ENCODE measurements at regions not wholly inside any gene's neighbourhood (a gene's known extent, or its start where the extent isn't known, plus 50 kb on each side); places are given as distances from the start of the nearest gene placed in this dataset.

DNA sequence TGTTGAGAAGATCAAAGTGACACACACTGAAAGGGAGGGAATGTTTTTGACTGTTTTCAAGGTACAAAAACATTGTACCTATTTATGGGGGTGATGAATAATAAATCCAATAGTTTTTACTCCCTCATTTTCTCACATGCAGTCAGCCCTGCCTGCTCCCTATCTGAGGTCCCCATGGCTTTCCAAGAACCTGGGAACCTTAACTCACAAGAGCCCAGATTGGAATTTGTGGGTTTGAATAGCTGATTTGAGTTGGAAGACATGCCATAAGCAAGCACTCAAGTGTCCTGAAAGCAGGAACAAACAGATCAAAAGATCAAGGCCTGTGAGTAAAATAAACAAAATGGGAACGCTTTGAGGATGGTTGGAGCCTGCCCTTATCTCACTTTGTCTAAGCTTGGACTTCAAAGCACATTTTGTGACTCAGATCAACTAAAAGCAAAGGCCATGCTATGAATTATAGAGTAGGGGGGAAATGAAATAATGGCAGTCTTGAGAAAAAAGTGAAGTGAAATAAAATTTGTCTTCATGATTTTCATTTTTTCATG, 136.6 kb downstream of the LYPLAL1 start:
- TF ChIP-seq, protein P1, sequence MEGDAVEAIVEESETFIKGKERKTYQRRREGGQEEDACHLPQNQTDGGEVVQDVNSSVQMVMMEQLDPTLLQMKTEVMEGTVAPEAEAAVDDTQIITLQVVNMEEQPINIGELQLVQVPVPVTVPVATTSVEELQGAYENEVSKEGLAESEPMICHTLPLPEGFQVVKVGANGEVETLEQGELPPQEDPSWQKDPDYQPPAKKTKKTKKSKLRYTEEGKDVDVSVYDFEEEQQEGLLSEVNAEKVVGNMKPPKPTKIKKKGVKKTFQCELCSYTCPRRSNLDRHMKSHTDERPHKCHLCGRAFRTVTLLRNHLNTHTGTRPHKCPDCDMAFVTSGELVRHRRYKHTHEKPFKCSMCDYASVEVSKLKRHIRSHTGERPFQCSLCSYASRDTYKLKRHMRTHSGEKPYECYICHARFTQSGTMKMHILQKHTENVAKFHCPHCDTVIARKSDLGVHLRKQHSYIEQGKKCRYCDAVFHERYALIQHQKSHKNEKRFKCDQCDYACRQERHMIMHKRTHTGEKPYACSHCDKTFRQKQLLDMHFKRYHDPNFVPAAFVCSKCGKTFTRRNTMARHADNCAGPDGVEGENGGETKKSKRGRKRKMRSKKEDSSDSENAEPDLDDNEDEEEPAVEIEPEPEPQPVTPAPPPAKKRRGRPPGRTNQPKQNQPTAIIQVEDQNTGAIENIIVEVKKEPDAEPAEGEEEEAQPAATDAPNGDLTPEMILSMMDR (IDR thresholded peaks at IDR 0.05; ENCODE audit: insufficient read depth, low read depth, low read length): no peak
- ChIA-PET POLR2A (no interaction called here), CTCF (no interaction called here)
- Histone ChIP-seq H3K4me3 (ENCODE audit: low read depth, low read length) (no peak overlapping the region), H3K36me3 (ENCODE audit: control insufficient read depth, insufficient read depth, low read length) (no peaks in the 10 kb centered on the region), H3K27me3 (ENCODE audit: control insufficient read depth, insufficient read depth, low read length) (peaks cover 2% of the 10 kb centered on the region)
- no peak for DNase-seq (ENCODE audit: low read depth)

DNA sequence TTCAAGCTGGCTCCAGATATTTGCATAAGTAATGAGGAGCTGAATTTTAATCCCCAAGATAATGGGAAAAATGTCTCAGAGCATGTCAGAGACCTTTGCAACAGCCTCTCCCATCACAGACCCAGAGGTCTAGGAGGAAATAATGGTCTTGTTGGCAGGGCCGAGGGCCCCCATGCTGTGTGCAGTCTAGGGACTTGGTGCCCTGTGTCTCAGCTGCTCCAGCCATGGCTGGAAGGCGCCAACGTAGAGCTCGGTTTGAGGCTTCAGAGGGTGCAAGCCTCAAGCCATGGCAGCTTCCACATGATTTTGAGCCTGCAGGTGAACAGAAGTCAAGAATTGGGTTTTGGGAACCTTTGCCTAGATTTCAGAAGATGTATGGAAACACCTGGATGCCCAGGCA, 134.7 kb downstream of the LYPLAL1 start:
- CTCF ChIA-PET: no interaction called here
- no peak for DNase-seq (ENCODE audit: low read depth)
- POLR2A ChIA-PET: no interaction called here

DNA sequence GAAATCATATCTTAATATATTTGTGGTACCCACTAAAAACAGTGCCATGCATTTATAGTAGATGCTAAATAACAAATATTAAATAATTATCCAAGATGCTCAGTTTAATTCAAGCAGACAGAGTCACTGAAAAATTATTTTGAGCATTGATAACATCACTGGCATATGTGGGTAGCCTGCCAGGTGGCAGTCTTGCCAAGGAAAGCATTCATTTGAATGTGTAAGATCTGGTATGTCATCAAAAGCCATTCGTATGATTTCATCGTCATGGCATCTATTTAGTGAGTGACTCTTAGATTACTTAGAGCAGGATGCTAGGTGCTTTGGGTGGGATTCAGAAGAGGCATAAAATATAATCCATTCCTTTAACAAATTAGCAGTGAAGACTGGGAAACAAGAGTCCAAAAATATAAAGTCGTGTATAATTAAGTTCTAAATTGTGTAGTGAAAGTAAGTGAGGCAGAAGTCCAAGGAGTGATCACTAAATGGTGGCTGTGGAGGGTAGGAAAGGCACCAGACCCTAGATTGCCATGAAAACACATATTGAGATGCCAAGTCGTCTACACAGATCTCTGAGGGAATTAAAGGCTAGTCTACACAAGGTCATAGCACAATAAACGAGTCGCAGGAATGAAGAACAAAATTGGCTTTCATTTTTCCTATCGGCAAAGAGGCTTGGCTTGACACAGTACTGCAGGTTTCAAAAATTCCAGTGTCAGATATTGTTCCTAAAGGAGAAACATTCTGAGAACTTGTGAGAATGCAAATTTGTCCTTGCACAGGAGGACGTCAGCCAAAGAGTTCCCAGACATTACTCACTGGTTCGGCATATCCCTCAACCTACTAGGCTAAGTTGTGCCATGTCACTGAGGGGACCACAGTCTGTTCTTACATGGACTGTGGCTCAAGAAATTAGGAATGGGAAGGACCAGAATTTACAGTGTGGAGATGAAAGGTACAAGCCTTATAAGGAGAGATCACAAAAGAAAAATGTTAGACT, 130.8 kb downstream of the LYPLAL1 start:
- CTCF ChIA-PET: no interaction called here
- POLR2A ChIA-PET: no interaction called here
- no peaks in the 10 kb centered on the region; the same call in 1 of the 2 replicates for H3K27me3 ChIP-seq (ENCODE audit: control insufficient read depth, insufficient read depth, low read length)
- no peak for DNase-seq (ENCODE audit: low read depth)
- no peaks in the 10 kb centered on the region for H3K36me3 ChIP-seq (ENCODE audit: control insufficient read depth, insufficient read depth, low read length)
- TF ChIP-seq, protein P1 (IDR thresholded peaks at IDR 0.05; ENCODE audit: insufficient read depth, low read depth, low read length): no peak
- no peak overlapping the region for H3K4me3 ChIP-seq (ENCODE audit: low read depth, low read length)

More for the DNA sequence above, 134.7 kb downstream of the LYPLAL1 start:
- H3K36me3 ChIP-seq (ENCODE audit: control insufficient read depth, insufficient read depth, low read length): no peaks in the 10 kb centered on the region
- TF ChIP-seq, protein P1 (IDR thresholded peaks at IDR 0.05; ENCODE audit: insufficient read depth, low read depth, low read length): no peak
- peaks cover 2% of the 10 kb centered on the region for H3K27me3 ChIP-seq (ENCODE audit: control insufficient read depth, insufficient read depth, low read length)
- H3K4me3 ChIP-seq (ENCODE audit: low read depth, low read length): no peak overlapping the region

DNA sequence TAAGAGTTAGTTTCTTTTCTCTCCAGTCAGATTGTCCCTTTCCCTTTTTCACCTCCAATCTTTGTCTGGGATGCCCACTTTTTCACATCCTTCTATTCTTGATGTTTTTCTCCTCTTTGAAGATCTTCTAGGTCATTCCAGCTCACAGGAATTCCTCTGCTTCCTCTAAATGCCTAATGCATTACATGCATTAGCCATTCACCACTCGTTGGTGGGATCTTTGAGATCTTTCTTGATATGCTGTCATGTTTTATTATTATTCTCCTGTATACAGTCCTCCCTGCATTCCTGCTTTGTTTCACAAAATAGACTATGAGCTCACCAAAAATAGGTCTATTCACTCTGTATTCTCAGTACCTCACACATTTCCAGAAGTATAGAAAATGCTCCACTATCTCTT, 129.0 kb downstream of the LYPLAL1 start:
- H3K36me3 ChIP-seq (ENCODE audit: control insufficient read depth, insufficient read depth, low read length): no peaks in the 10 kb centered on the region
- POLR2A ChIA-PET: no interaction called here
- CTCF ChIA-PET: interaction anchor here (0.6 to 1.2 kb wide), 3 partner anchors 16 to 238 kb away, joined by 3 read pairs; no protein-coding TSS in a partner anchor
- DNase-seq (ENCODE audit: low read depth): no peak
- H3K27me3 ChIP-seq (ENCODE audit: control insufficient read depth, insufficient read depth, low read length): no peaks in the 10 kb centered on the region
- TF ChIP-seq, protein P1 (IDR thresholded peaks at IDR 0.05; ENCODE audit: insufficient read depth, low read depth, low read length): no peak
- H3K4me3 ChIP-seq (ENCODE audit: low read depth, low read length): no peak overlapping the region

DNA sequence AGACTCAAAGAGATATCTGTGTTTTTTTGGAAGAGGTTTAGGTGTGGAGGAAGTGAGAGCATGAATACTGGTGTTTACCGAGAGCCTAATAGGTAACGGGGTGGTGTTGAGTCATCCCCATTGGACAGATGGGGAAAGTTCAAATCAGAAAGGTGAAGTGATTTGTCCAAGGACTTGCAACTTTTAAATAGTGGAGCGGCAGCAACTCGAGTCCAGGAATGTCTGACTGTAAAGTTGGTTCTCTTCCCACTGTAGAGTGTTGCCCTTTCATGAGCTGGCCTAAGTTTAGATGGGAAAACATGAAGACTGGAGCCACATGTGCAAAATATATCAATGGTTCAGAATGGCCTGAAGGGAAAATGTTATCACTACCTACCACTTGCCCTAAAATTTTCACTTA, 125.7 kb downstream of the LYPLAL1 start:
- CTCF ChIA-PET: no interaction called here
- no peak for DNase-seq (ENCODE audit: low read depth)
- no peaks in the 10 kb centered on the region for H3K36me3 ChIP-seq (ENCODE audit: control insufficient read depth, insufficient read depth, low read length)
- H3K27me3 ChIP-seq (ENCODE audit: control insufficient read depth, insufficient read depth, low read length): no peaks in the 10 kb centered on the region
- POLR2A ChIA-PET: no interaction called here
- H3K4me3 ChIP-seq (ENCODE audit: low read depth, low read length): no peak overlapping the region
- TF ChIP-seq, protein P1 (IDR thresholded peaks at IDR 0.05; ENCODE audit: insufficient read depth, low read depth, low read length): no peak

All from BJ (cell line).